ENCODE measurements at regions not wholly inside any gene's neighbourhood (a gene's known extent, or its start where the extent isn't known, plus 50 kb on each side); places are given as distances from the start of the nearest gene placed in this dataset.

DNA sequence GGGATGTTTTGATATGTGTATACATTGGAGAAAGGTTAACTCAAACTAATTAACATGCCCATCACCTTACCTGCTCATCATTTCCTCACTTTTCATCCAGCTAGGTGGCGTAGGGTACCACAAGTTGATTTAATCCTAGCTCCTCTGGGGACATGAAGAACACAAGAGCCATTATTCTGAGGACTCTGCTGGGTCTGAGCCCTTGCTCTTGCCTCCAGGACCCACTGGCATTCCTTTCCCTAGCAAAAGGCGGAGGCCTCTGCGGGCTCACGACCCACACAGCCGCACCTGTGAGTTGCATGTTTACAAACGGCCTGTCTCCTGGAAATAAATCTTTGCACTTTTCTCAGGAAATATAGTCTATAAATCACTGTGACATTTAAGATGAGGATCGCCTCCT lies 871.9 kb downstream of the TBC1D22A start:
- peaks cover 12% of the 10 kb centered on the region for H3K9me3 ChIP-seq
- peaks cover 0 to 13% (median 2%) of the 10 kb centered on the region in 3 donors for H3K27me3 ChIP-seq (ENCODE audit: insufficient read depth in 3 of 3, low read length in 2 of 3)
- no peak for DNase-seq
- intact Hi-C loops (cut with DNase I): no loop called here
- TF ChIP-seq, protein P1, sequence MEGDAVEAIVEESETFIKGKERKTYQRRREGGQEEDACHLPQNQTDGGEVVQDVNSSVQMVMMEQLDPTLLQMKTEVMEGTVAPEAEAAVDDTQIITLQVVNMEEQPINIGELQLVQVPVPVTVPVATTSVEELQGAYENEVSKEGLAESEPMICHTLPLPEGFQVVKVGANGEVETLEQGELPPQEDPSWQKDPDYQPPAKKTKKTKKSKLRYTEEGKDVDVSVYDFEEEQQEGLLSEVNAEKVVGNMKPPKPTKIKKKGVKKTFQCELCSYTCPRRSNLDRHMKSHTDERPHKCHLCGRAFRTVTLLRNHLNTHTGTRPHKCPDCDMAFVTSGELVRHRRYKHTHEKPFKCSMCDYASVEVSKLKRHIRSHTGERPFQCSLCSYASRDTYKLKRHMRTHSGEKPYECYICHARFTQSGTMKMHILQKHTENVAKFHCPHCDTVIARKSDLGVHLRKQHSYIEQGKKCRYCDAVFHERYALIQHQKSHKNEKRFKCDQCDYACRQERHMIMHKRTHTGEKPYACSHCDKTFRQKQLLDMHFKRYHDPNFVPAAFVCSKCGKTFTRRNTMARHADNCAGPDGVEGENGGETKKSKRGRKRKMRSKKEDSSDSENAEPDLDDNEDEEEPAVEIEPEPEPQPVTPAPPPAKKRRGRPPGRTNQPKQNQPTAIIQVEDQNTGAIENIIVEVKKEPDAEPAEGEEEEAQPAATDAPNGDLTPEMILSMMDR (IDR thresholded peaks at IDR 0.05): no peak
- 53 to 55% (median 54%) methylated on average over 7 of the region's 7 CpGs for WGBS, 3 donors
- no peak for ATAC-seq
- no peaks in the 10 kb centered on the region for H3K4me1 ChIP-seq
- no peak overlapping the region for H3K4me3 ChIP-seq
- no peaks in the 10 kb centered on the region for H3K36me3 ChIP-seq (ENCODE audit: insufficient read depth in 1 of 2, low read depth in 1 of 2)
- no peak overlapping the region for H3K27ac ChIP-seq

DNA sequence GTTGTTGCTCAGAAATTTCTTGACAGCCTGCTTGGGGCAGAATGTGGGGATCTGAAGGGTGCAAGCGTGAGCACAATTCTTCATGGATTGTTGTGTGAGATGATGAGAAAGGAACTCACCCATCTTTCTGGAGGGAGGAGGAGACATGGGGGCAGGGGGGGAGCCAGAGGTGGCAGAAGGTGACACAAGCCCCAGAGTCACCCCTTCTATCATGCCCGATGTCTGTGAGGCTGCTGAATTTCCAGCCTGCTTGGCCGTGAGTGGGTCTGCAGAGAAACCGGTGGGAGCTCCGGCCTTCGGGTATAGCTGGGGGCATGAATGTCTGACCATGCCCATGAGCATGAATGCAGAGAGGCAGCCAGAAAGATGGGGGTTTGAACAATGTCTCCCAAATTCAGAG lies 870.7 kb downstream of the TBC1D22A start:
- Histone ChIP-seq H3K27ac (no peak overlapping the region), H3K4me3 (no peak overlapping the region), H3K4me1 (no peaks in the 10 kb centered on the region), H3K9me3 (peaks cover 5% of the 10 kb centered on the region), H3K36me3 (ENCODE audit: insufficient read depth in 1 of 2, low read depth in 1 of 2) (no peaks in the 10 kb centered on the region), H3K27me3 (ENCODE audit: insufficient read depth in 3 of 3, low read length in 2 of 3) (peaks cover 0 to 13% (median 2%) of the 10 kb centered on the region in 3 donors)
- TF ChIP-seq, protein P1 (IDR thresholded peaks at IDR 0.05): no peak
- WGBS, 3 donors: 81 to 88% (median 84%) methylated on average over 6 of the region's 6 CpGs
- DNase-seq: no peak
- intact Hi-C loops (cut with DNase I): no loop called here
- no peak for ATAC-seq

DNA sequence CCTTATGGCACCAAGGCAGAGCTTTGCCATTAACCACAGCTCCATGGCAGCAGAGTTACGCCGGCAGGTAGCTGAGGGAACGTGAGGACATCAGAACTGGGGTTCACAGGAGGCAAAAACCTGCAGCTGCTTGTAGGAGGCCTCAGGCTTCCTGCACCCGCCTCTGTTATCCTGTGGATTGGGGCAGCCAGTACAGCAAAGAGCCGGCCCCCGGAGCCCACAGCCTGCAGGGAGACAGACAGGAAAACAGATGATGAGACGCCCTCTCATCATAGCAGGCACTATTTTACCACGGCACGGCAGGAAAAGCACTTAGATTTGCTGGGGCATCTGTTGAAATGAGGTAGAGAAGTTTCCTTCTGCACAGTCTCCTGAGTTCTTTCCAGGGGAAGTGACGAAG lies 870.3 kb downstream of the TBC1D22A start:
- Histone ChIP-seq H3K27ac (no peak overlapping the region), H3K27me3 (ENCODE audit: insufficient read depth in 3 of 3, low read length in 2 of 3) (peaks cover 0 to 13% (median 2%) of the 10 kb centered on the region in 3 donors), H3K36me3 (ENCODE audit: insufficient read depth in 1 of 2, low read depth in 1 of 2) (no peaks in the 10 kb centered on the region), H3K4me3 (no peak overlapping the region), H3K4me1 (no peaks in the 10 kb centered on the region), H3K9me3 (peaks cover 1% of the 10 kb centered on the region)
- ATAC-seq: no peak
- intact Hi-C loops (cut with DNase I): no loop called here
- DNase-seq: no peak
- 41 to 54% (median 49%) methylated on average over 10 of the region's 10 CpGs for WGBS, 3 donors
- TF ChIP-seq, protein P1 (IDR thresholded peaks at IDR 0.05): no peak

DNA sequence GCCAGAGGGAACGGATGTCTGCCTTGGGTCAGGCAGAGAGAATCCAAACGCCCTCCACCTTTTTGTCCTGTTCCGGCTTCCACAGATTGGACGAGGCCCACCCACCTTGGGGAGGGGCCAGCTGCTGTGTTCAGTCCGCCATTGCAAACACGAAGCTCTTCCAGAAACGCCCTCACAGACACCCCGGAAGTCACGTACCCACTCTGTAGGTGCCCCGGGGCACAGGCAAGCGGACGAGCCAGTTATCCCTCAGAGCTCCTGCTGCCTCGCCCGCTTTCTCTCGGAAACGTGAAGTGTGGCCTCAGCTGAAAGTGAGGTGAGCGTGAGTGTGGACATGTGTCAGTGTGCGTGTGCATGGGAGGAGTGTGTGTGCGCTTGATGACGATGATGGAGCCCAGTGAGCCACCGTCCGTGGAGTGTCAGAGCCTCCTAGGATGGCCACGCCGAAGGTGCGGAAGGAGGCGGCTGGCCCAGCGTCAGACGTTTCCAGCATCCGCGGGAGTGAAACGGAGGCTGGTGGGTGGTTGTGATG lies 869.2 kb downstream of the TBC1D22A start:
- 89 to 91% (median 91%) methylated on average over 31 of the region's 31 CpGs for WGBS, 3 donors
- Histone ChIP-seq H3K36me3 (ENCODE audit: insufficient read depth in 1 of 2, low read depth in 1 of 2) (no peaks in the 10 kb centered on the region), H3K27ac (no peak overlapping the region), H3K27me3 (ENCODE audit: insufficient read depth in 3 of 3, low read length in 2 of 3) (peaks cover 0 to 13% (median 5%) of the 10 kb centered on the region in 3 donors), H3K4me1 (no peaks in the 10 kb centered on the region), H3K9me3 (no peaks in the 10 kb centered on the region), H3K4me3 (no peak overlapping the region)
- no peak for ATAC-seq
- intact Hi-C loops (cut with DNase I): no loop called here
- TF ChIP-seq, protein P1 (IDR thresholded peaks at IDR 0.05): no peak
- no peak for DNase-seq

Data from psoas muscle (tissue), 7 donors.